CD14-positive monocyte (primary cell): ENCODE measurements at regions not wholly inside any gene's neighbourhood (a gene's known extent, or its start where the extent isn't known, plus 50 kb on each side); places are given as distances from the start of the nearest gene placed in this dataset.
A peak's percentile ranks its signal among the peaks of the same experiment; 100 is the strongest.

Experiments used
- DNase-seq, 3 donors: peaks; one replicate each; pipeline ENCODE4 v3.0.0-alpha.2; 2011 to 2022
- H2AFZ ChIP-seq: 2 replicates; pipeline ENCODE4 v1.6.0; 2012; ENCODE audit warnings: mild to moderate bottlenecking, low read depth, low read length, inconsistent platforms; ENCODE audit not compliant: insufficient read depth, poor library complexity, severe bottlenecking
- H3K27ac ChIP-seq, 2 donors: 1 replicate in 1 of 2; 2 replicates in 1 of 2; pipeline ENCODE4 v1.5.1; 2012 to 2013; ENCODE audit warnings: low read length in 2 of 2, control low read depth in 1 of 2, inconsistent platforms in 1 of 2, low read depth in 1 of 2, mild to moderate bottlenecking in 1 of 2
- H3K27me3 ChIP-seq, 2 donors: one replicate each; pipeline versions ENCODE4 v1.6.0 to v1.6.1; 2011 to 2013; ENCODE audit warnings: low read length in 2 of 2; ENCODE audit not compliant: control insufficient read depth in 2 of 2, insufficient read depth in 2 of 2
- H3K36me3 ChIP-seq, 2 donors: replicated peaks in 1 of 2; 1 replicate in 1 of 2; 2 replicates in 1 of 2; pipeline versions ENCODE4 v1.5.1 to v1.6.1; 2012 to 2013; ENCODE audit warnings: low read length in 2 of 2, control low read depth in 1 of 2, inconsistent platforms in 1 of 2, mild to moderate bottlenecking in 1 of 2; ENCODE audit not compliant: insufficient read depth in 2 of 2, control insufficient read depth in 1 of 2
- H3K4me1 ChIP-seq, 2 donors: 1 replicate in 1 of 2; 2 replicates in 1 of 2; pipeline versions ENCODE4 v1.5.1 to v1.6.1; 2012 to 2013; ENCODE audit warnings: low read length in 2 of 2, control low read depth in 1 of 2, inconsistent platforms in 1 of 2, mild to moderate bottlenecking in 1 of 2, moderate library complexity in 1 of 2; ENCODE audit not compliant: insufficient read depth in 2 of 2, control insufficient read depth in 1 of 2
- H3K4me2 ChIP-seq: replicated peaks from 2 replicates; pipeline ENCODE3; 2012; ENCODE audit warnings: low read length, moderate library complexity, mild to moderate bottlenecking; ENCODE audit not compliant: poor library complexity, severe bottlenecking; ENCODE audit errors: extremely low read depth
- H3K4me3 ChIP-seq, 3 experiments: fragments of 200-600 bp in 1 of 3; sonication (generic) in 1 of 3; replicated peaks in 1 of 3; 1 replicate in 2 of 3; 2 replicates in 1 of 3; pipeline ENCODE4 v1.5.1; 2011 to 2013; ENCODE audit warnings: low read length in 3 of 3, mild to moderate bottlenecking in 3 of 3, control low read depth in 2 of 3, low read depth in 2 of 3, inconsistent platforms in 1 of 3, moderate library complexity in 1 of 3
- H3K79me2 ChIP-seq: 2 replicates; pipeline ENCODE4 v1.6.0; 2012; ENCODE audit warnings: mild to moderate bottlenecking, control low read depth, inconsistent platforms, low read length, moderate library complexity; ENCODE audit not compliant: insufficient read depth
- H3K9ac ChIP-seq: 2 replicates; pipeline ENCODE4 v1.6.0; 2017; ENCODE audit warnings: low read length, mild to moderate bottlenecking; ENCODE audit not compliant: insufficient read depth, poor library complexity, severe bottlenecking
- H3K9me3 ChIP-seq, 2 donors: replicated peaks in 1 of 2; 1 replicate in 1 of 2; 2 replicates in 1 of 2; pipeline versions ENCODE4 v1.5.1 to v1.6.1; 2012 to 2013; ENCODE audit warnings: low read length in 2 of 2, control low read depth in 1 of 2; ENCODE audit not compliant: control insufficient read depth in 1 of 2, insufficient read depth in 1 of 2
- H4K20me1 ChIP-seq: 2 replicates; pipeline ENCODE4 v1.6.0; 2012; ENCODE audit warnings: mild to moderate bottlenecking, low read length, control low read depth, moderate library complexity; ENCODE audit not compliant: insufficient read depth
- H3K27ac Mint-ChIP-seq, 7 donors: one replicate each; pipeline ENCODE4 v1.8.0; 2020; ENCODE audit warnings: mild to moderate bottlenecking in 7 of 7, mixed read lengths in 7 of 7, moderate library complexity in 6 of 7, inconsistent platforms in 2 of 7
- H3K27me3 Mint-ChIP-seq, 3 donors: one replicate each; pipeline ENCODE4 v1.8.0; 2021 to 2022; ENCODE audit warnings: low read depth in 3 of 3, mild to moderate bottlenecking in 3 of 3, mixed read lengths in 3 of 3, moderate library complexity in 3 of 3, inconsistent platforms in 1 of 3
- H3K36me3 Mint-ChIP-seq, 2 donors: one replicate each; pipeline ENCODE4 v1.8.0; 2020; ENCODE audit warnings: mixed read lengths in 2 of 2, inconsistent platforms in 1 of 2, mild to moderate bottlenecking in 1 of 2
- H3K4me1 Mint-ChIP-seq: one replicate; pipeline ENCODE4 v1.8.0; 2020; ENCODE audit warnings: mild to moderate bottlenecking, mixed read lengths
- H3K4me3 Mint-ChIP-seq, 2 donors: one replicate each; pipeline ENCODE4 v1.8.0; 2020; ENCODE audit warnings: mild to moderate bottlenecking in 2 of 2, mixed read lengths in 2 of 2, moderate library complexity in 1 of 2
- H3K9me3 Mint-ChIP-seq, 7 donors: one replicate each; pipeline ENCODE4 v1.8.0; 2020 to 2022; ENCODE audit warnings: mixed read lengths in 7 of 7, mild to moderate bottlenecking in 6 of 7, moderate library complexity in 6 of 7, inconsistent platforms in 2 of 7
- WGBS: methylation state at CpG from one replicate; pipeline ENCODE4 v1.1.5; 2013; ENCODE audit warnings: missing lambda C conversion rate; ENCODE audit not compliant: insufficient coverage; 5-methylcytosine and 5-hydroxymethylcytosine counted together
- intact Hi-C, 2 donors: fragments of 100-400 bp; cut with micrococcal nuclease; formaldehyde crosslinking; loops; one replicate each; pipeline versions ENCODE4 v1.15.0 to v1.15.1; 2023
- TF ChIP-seq, protein P1 (sequence below): fragments of 200-600 bp; IDR thresholded peaks from one replicate; pipeline ENCODE4 v1.8.0; 2022; ENCODE audit warnings: antibody characterized with exemption, mild to moderate bottlenecking

- Histone ChIP-seq H3K4me2 (no peak overlapping the region), H4K20me1 (no peaks in the 10 kb centered on the region), H3K4me1 (no peaks in the 10 kb centered on the region), H3K9ac (no peak overlapping the region), H3K9me3 (no peaks in the 10 kb centered on the region), H3K36me3 (no peaks in the 10 kb centered on the region), H3K4me3 (no peak overlapping the region), H3K27me3 (no peaks in the 10 kb centered on the region), H3K79me2 (no peaks in the 10 kb centered on the region), H3K27ac (no peak overlapping the region), H2AFZ (no peak overlapping the region)
- Mint-ChIP-seq H3K36me3 (no peaks in the 10 kb centered on the region), H3K4me1 (peaks cover 10% of the 10 kb centered on the region), H3K27ac (no peak overlapping the region), H3K9me3 (no peaks in the 10 kb centered on the region), H3K27me3 (peaks cover 0 to 2% (median 0%) of the 10 kb centered on the region in 3 donors), H3K4me3 (no peak overlapping the region)
- 96% methylated on average over 6 of the region's 6 CpGs for WGBS
- no peak for DNase-seq
- TF ChIP-seq, protein P1, sequence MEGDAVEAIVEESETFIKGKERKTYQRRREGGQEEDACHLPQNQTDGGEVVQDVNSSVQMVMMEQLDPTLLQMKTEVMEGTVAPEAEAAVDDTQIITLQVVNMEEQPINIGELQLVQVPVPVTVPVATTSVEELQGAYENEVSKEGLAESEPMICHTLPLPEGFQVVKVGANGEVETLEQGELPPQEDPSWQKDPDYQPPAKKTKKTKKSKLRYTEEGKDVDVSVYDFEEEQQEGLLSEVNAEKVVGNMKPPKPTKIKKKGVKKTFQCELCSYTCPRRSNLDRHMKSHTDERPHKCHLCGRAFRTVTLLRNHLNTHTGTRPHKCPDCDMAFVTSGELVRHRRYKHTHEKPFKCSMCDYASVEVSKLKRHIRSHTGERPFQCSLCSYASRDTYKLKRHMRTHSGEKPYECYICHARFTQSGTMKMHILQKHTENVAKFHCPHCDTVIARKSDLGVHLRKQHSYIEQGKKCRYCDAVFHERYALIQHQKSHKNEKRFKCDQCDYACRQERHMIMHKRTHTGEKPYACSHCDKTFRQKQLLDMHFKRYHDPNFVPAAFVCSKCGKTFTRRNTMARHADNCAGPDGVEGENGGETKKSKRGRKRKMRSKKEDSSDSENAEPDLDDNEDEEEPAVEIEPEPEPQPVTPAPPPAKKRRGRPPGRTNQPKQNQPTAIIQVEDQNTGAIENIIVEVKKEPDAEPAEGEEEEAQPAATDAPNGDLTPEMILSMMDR: no peak
- intact Hi-C loops: no loop called here
Observed at GRCh38 chr1:172882791-172883386, 167.9 kb downstream of the TNFSF18 start.

GRCh38 chr1:172883387-172883791 lies 167.4 kb downstream of the TNFSF18 start:
- Histone ChIP-seq H3K4me2 (no peak overlapping the region), H3K36me3 (no peaks in the 10 kb centered on the region), H3K79me2 (no peaks in the 10 kb centered on the region), H3K9ac (no peak overlapping the region), H3K9me3 (no peaks in the 10 kb centered on the region), H2AFZ (no peak overlapping the region), H3K27ac (no peak overlapping the region), H4K20me1 (no peaks in the 10 kb centered on the region), H3K4me3 (no peak overlapping the region), H3K27me3 (no peaks in the 10 kb centered on the region), H3K4me1 (no peaks in the 10 kb centered on the region)
- Mint-ChIP-seq H3K36me3 (no peaks in the 10 kb centered on the region), H3K27me3 (peaks cover 0 to 2% (median 0%) of the 10 kb centered on the region in 3 donors), H3K4me3 (peak overlapping the region in 1 of 2 donors; percentile 30), H3K9me3 (no peaks in the 10 kb centered on the region), H3K27ac (no peak overlapping the region), H3K4me1 (peaks cover 10% of the 10 kb centered on the region)
- TF ChIP-seq, protein P1: no peak
- intact Hi-C loops: no loop called here
- no peak for DNase-seq
- WGBS: 54% methylated on average over 2 of the region's 3 CpGs
